OCI-LY1 (cell line): ENCODE measurements at regions not wholly inside any gene's neighbourhood (a gene's known extent, or its start where the extent isn't known, plus 50 kb on each side); places are given as distances from the start of the nearest gene placed in this dataset.

Experiments
- H2AFZ ChIP-seq: fragments of 200-600 bp; sonication (generic), shearing (Covaris generic); 2 replicates; pipeline ENCODE4 v1.6.0; 2014; ENCODE audit warnings: antibody characterized with exemption, mild to moderate bottlenecking, low read length
- H3F3A ChIP-seq: fragments of 200-600 bp; sonication (generic), shearing (Covaris generic); 2 replicates; pipeline ENCODE4 v1.6.0; 2014; ENCODE audit warnings: mild to moderate bottlenecking, antibody characterized with exemption, low read length, moderate library complexity; ENCODE audit not compliant: insufficient read depth
- H3K27ac ChIP-seq: fragments of 200-600 bp; sonication (generic); 2 replicates; pipeline ENCODE4 v1.5.1; 2014; ENCODE audit warnings: low read length, mixed run types, mild to moderate bottlenecking, low read depth; ENCODE audit not compliant: poor library complexity, severe bottlenecking
- H3K27me3 ChIP-seq: fragments of 200-600 bp; sonication (generic); 2 replicates; pipeline ENCODE4 v1.6.0; 2014; ENCODE audit warnings: antibody characterized with exemption, mild to moderate bottlenecking, low read length, moderate library complexity; ENCODE audit not compliant: insufficient read depth
- H3K36me3 ChIP-seq: fragments of 200-600 bp; sonication (generic); 2 replicates; pipeline ENCODE4 v1.6.1; 2014; ENCODE audit warnings: mild to moderate bottlenecking, antibody characterized with exemption, low read length, moderate library complexity, mixed read lengths; ENCODE audit not compliant: insufficient read depth
- H3K4me1 ChIP-seq: fragments of 200-600 bp; sonication (generic); 2 replicates; pipeline ENCODE4 v1.5.1; 2014; ENCODE audit warnings: mild to moderate bottlenecking, low read length, moderate library complexity; ENCODE audit not compliant: insufficient read depth, severe bottlenecking
- H3K4me2 ChIP-seq: fragments of 200-600 bp; sonication (generic), shearing (Covaris generic); 2 replicates; pipeline ENCODE4 v1.6.1; 2014; ENCODE audit warnings: low read length
- H3K4me3 ChIP-seq: fragments of 200-600 bp; sonication (generic); 2 replicates; pipeline ENCODE4 v1.5.1; 2014; ENCODE audit warnings: low read length, low read depth, mild to moderate bottlenecking, mixed read lengths; ENCODE audit not compliant: poor library complexity, severe bottlenecking
- H3K79me2 ChIP-seq: fragments of 200-600 bp; shearing (Covaris generic); 2 replicates; pipeline ENCODE4 v1.6.1; 2016; ENCODE audit warnings: mixed run types, low read length, mixed read lengths; ENCODE audit not compliant: insufficient read depth
- H3K9ac ChIP-seq: fragments of 200-600 bp; sonication (generic), shearing (Covaris generic); 2 replicates; pipeline ENCODE4 v1.6.1; 2014; ENCODE audit warnings: mild to moderate bottlenecking, low read length, mixed read lengths
- H3K9me2 ChIP-seq: fragments of 200-600 bp; sonication (generic), shearing (Covaris generic); 2 replicates; pipeline ENCODE4 v1.6.1; 2014; ENCODE audit warnings: low read depth, mild to moderate bottlenecking, low read length, mixed read lengths
- H3K9me3 ChIP-seq: fragments of 200-600 bp; shearing (Covaris generic); 2 replicates; pipeline ENCODE4 v1.6.1; 2014; ENCODE audit warnings: low read length, mixed read lengths
- H4K20me1 ChIP-seq: fragments of 200-600 bp; sonication (generic), shearing (Covaris generic); 2 replicates; pipeline ENCODE4 v1.6.0; 2016; ENCODE audit warnings: mild to moderate bottlenecking, low read length; ENCODE audit not compliant: insufficient read depth
- CTCF ChIP-seq: fragments of 200-600 bp; sonication (generic), shearing (Covaris generic); IDR thresholded peaks from 2 replicates; pipeline ENCODE4 v1.5.1; 2017; ENCODE audit warnings: mild to moderate bottlenecking, antibody characterized with exemption, low read length, moderate library complexity, mixed read lengths
- EZH2 ChIP-seq: fragments of 200-600 bp; sonication (generic), shearing (Covaris generic); IDR thresholded peaks from 2 replicates; pipeline ENCODE4 v1.8.0; 2017; ENCODE audit warnings: borderline replicate concordance, mixed run types, mild to moderate bottlenecking, antibody characterized with exemption, low read length, moderate library complexity, mixed read lengths

- H3F3A ChIP-seq = no peaks in the 10 kb centered on the region
- H3K9ac ChIP-seq = no peak overlapping the region
- no peaks in the 10 kb centered on the region for H3K27me3 ChIP-seq
- H3K9me3 ChIP-seq = no peaks in the 10 kb centered on the region
- H2AFZ ChIP-seq = no peak overlapping the region
- H3K79me2 ChIP-seq = no peaks in the 10 kb centered on the region
- no peaks in the 10 kb centered on the region for H3K4me1 ChIP-seq
- H3K4me2 ChIP-seq = no peak overlapping the region
- no peak for TF ChIP-seq CTCF
- no peak for TF ChIP-seq EZH2
- H4K20me1 ChIP-seq = no peaks in the 10 kb centered on the region
- H3K9me2 ChIP-seq = no peaks in the 10 kb centered on the region
- H3K36me3 ChIP-seq = no peaks in the 10 kb centered on the region
- no peak overlapping the region for H3K4me3 ChIP-seq
- no peak overlapping the region for H3K27ac ChIP-seq
Measured at GRCh38 chrY:19303136-19303535, 441.4 kb downstream of the KDM5D start.

GRCh38 chrY:19290925-19291324 is 453.6 kb downstream of the KDM5D start:
- Histone ChIP-seq H3K27me3 (no peaks in the 10 kb centered on the region), H3F3A (no peaks in the 10 kb centered on the region), H4K20me1 (no peaks in the 10 kb centered on the region), H3K4me3 (no peak overlapping the region), H2AFZ (no peak overlapping the region), H3K4me1 (no peaks in the 10 kb centered on the region), H3K36me3 (no peaks in the 10 kb centered on the region), H3K9me2 (no peaks in the 10 kb centered on the region), H3K9me3 (no peaks in the 10 kb centered on the region), H3K9ac (no peak overlapping the region), H3K4me2 (no peak overlapping the region), H3K27ac (no peak overlapping the region), H3K79me2 (no peaks in the 10 kb centered on the region)
- no peak for TF ChIP-seq EZH2
- TF ChIP-seq CTCF = no peak

- TF ChIP-seq CTCF (no peak), EZH2 (no peak)
Measured at GRCh38 chrY:19274076-19274475, 470.4 kb downstream of the KDM5D start.

More at GRCh38 chrY:19274076-19274475, 470.4 kb downstream of the KDM5D start:
- no peak overlapping the region for H3K4me3 ChIP-seq
- no peak overlapping the region for H3K4me2 ChIP-seq
- no peaks in the 10 kb centered on the region for H3K79me2 ChIP-seq
- no peak overlapping the region for H3K27ac ChIP-seq
- no peak overlapping the region for H3K9ac ChIP-seq
- H3K27me3 ChIP-seq = no peaks in the 10 kb centered on the region
- H3F3A ChIP-seq = no peaks in the 10 kb centered on the region
- no peak overlapping the region for H2AFZ ChIP-seq
- no peaks in the 10 kb centered on the region for H3K4me1 ChIP-seq
- H3K9me3 ChIP-seq = no peaks in the 10 kb centered on the region
- no peaks in the 10 kb centered on the region for H3K9me2 ChIP-seq
- H4K20me1 ChIP-seq = no peaks in the 10 kb centered on the region
- H3K36me3 ChIP-seq = no peaks in the 10 kb centered on the region
